ENCODE measurements at regions not wholly inside any gene's neighbourhood (a gene's known extent, or its start where the extent isn't known, plus 50 kb on each side); places are given as distances from the start of the nearest gene placed in this dataset.

DNA sequence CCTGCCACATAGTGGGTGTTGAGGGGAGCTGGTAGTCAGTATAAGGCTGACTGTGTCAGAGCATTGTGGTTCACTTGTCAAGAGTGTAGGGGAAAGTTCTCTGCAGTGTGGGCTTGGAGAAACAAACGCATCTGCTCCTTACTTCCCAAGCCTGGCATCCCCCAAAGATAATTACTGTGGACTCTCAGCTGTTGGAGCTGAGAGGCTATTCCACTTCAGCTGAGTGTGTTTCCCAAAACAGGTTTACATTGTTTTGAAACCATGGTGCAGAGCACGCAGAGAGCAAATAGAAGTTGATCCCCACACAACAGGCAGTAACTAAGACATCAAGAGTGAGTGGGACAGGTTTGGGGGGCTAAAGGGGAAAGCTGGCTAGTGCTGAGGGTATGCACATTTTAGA lies 181.0 kb upstream of the EOLA2 start:
- no peak for TF ChIP-seq POLR2A (IDR thresholded peaks at IDR 0.05)
- TF ChIP-seq, protein P1, sequence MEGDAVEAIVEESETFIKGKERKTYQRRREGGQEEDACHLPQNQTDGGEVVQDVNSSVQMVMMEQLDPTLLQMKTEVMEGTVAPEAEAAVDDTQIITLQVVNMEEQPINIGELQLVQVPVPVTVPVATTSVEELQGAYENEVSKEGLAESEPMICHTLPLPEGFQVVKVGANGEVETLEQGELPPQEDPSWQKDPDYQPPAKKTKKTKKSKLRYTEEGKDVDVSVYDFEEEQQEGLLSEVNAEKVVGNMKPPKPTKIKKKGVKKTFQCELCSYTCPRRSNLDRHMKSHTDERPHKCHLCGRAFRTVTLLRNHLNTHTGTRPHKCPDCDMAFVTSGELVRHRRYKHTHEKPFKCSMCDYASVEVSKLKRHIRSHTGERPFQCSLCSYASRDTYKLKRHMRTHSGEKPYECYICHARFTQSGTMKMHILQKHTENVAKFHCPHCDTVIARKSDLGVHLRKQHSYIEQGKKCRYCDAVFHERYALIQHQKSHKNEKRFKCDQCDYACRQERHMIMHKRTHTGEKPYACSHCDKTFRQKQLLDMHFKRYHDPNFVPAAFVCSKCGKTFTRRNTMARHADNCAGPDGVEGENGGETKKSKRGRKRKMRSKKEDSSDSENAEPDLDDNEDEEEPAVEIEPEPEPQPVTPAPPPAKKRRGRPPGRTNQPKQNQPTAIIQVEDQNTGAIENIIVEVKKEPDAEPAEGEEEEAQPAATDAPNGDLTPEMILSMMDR (IDR thresholded peaks at IDR 0.05), result no peak
